Vagina (tissue), 2 donors: ENCODE measurements at regions not wholly inside any gene's neighbourhood (a gene's known extent, or its start where the extent isn't known, plus 50 kb on each side); places are given as distances from the start of the nearest gene placed in this dataset.

Experiments used
- DNase-seq, 2 donors: peaks; one replicate each; pipeline ENCODE4 v3.0.0-alpha.2; 2017; ENCODE audit errors: extremely low spot score in 2 of 2
- H3K27ac ChIP-seq: fragments of 200-600 bp; sonication (generic); one replicate; pipeline ENCODE4 v1.5.1; 2019
- H3K27me3 ChIP-seq: fragments of 200-600 bp; sonication (generic); one replicate; pipeline ENCODE4 v1.5.1; 2019
- H3K36me3 ChIP-seq, 2 donors: fragments of 200-600 bp; sonication (generic); one replicate each; pipeline ENCODE4 v1.5.1; 2017 to 2019
- H3K4me1 ChIP-seq: fragments of 200-600 bp; sonication (generic); one replicate; pipeline ENCODE4 v1.5.1; 2019
- H3K4me3 ChIP-seq, 2 donors: fragments of 200-600 bp; sonication (generic); 1 replicate in 1 of 2; 2 replicates in 1 of 2; pipeline ENCODE4 v1.5.1; 2016 to 2019
- H3K9me3 ChIP-seq: fragments of 200-600 bp; sonication (generic); one replicate; pipeline ENCODE4 v1.5.1; 2019
- POLR2A ChIP-seq, 2 donors: fragments of 450-650 bp; IDR thresholded peaks; one replicate each; pipeline ENCODE4 v1.6.1; 2017; ENCODE audit warnings: antibody characterized with exemption in 2 of 2, mild to moderate bottlenecking in 2 of 2, moderate library complexity in 2 of 2
- POLR2AphosphoS5 ChIP-seq, 2 donors: sonication (generic); formaldehyde crosslinking; IDR thresholded peaks; one replicate each; pipeline ENCODE4 v1.9.0; 2017; ENCODE audit warnings: antibody characterized with exemption in 2 of 2, mild to moderate bottlenecking in 2 of 2, low read depth in 1 of 2; ENCODE audit not compliant: insufficient read depth in 1 of 2
- intact Hi-C: fragments of 100-400 bp; cut with DNase I; formaldehyde crosslinking; loops from one replicate; pipeline ENCODE4 v1.15.1; 2023
- TF ChIP-seq, protein P1 (sequence below), 3 experiments: fragments of 450-650 bp in 2 of 3; fragments of 200-600 bp in 1 of 3; sonication (generic) in 1 of 3; IDR thresholded peaks; one replicate each; pipeline ENCODE4 v1.5.1; 2017 to 2019; ENCODE audit warnings: antibody characterized with exemption in 3 of 3, mild to moderate bottlenecking in 2 of 3, moderate library complexity in 2 of 3

DNA sequence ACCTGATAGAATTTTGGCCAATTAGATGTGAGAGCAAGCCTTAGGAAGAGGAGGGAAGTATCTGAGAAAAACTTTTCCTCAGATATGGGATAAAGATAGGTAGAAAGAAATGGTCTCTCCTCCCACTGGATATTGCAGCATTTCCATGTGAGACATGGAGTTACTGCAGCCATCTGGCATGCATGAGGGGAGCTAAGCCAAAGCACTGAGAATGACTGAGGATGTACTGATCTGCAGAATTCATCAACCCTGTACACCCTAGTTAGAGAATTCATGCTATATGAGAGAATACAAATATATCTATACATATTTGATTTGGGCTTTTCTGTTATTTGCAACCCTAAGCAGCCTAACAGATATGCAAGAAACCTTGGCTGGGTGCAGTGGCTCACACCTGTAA is 52.5 kb upstream of the RPL34 start:
- TF ChIP-seq POLR2A (IDR thresholded peaks at IDR 0.05): no peak
- no peak for TF ChIP-seq POLR2AphosphoS5 (IDR thresholded peaks at IDR 0.05; ENCODE audit: insufficient read depth in 1 of 2, low read depth in 1 of 2)
- TF ChIP-seq, protein P1, sequence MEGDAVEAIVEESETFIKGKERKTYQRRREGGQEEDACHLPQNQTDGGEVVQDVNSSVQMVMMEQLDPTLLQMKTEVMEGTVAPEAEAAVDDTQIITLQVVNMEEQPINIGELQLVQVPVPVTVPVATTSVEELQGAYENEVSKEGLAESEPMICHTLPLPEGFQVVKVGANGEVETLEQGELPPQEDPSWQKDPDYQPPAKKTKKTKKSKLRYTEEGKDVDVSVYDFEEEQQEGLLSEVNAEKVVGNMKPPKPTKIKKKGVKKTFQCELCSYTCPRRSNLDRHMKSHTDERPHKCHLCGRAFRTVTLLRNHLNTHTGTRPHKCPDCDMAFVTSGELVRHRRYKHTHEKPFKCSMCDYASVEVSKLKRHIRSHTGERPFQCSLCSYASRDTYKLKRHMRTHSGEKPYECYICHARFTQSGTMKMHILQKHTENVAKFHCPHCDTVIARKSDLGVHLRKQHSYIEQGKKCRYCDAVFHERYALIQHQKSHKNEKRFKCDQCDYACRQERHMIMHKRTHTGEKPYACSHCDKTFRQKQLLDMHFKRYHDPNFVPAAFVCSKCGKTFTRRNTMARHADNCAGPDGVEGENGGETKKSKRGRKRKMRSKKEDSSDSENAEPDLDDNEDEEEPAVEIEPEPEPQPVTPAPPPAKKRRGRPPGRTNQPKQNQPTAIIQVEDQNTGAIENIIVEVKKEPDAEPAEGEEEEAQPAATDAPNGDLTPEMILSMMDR (IDR thresholded peaks at IDR 0.05): no peak
- Histone ChIP-seq H3K4me3 (no peak overlapping the region), H3K4me1 (no peaks in the 10 kb centered on the region), H3K27me3 (no peaks in the 10 kb centered on the region), H3K9me3 (no peaks in the 10 kb centered on the region), H3K36me3 (no peaks in the 10 kb centered on the region), H3K27ac (no peak overlapping the region)
- DNase-seq: no peak
- intact Hi-C loops: no loop called here

DNA sequence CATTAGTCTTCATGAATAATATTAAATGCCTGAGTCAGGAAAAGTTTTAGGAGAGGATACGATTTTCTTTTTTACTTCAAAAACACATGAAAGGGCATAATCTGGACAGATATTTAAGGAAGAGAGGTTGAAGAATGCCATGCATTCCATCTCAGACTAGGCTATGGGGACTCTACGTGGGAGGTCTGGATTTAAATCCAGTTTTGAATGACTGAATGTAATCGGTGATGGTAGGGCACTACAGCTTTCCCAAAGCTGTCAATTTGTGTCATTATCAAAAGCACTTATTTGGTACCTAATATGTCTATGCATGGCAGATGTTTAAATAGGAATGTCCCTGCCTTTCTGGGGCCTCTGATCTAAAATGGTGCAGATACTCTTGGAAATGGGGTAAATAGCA is 59.3 kb upstream of the RPL34 start:
- no peaks in the 10 kb centered on the region for H3K27me3 ChIP-seq
- no peak overlapping the region for H3K27ac ChIP-seq
- H3K4me3 ChIP-seq: no peak overlapping the region
- H3K36me3 ChIP-seq: no peaks in the 10 kb centered on the region
- TF ChIP-seq, protein P1 (IDR thresholded peaks at IDR 0.05): no peak
- TF ChIP-seq POLR2AphosphoS5 (IDR thresholded peaks at IDR 0.05; ENCODE audit: insufficient read depth in 1 of 2, low read depth in 1 of 2) (no peak), POLR2A (IDR thresholded peaks at IDR 0.05) (no peak)
- intact Hi-C loops: no loop called here
- no peaks in the 10 kb centered on the region for H3K9me3 ChIP-seq
- no peak for DNase-seq
- H3K4me1 ChIP-seq: no peaks in the 10 kb centered on the region

DNA sequence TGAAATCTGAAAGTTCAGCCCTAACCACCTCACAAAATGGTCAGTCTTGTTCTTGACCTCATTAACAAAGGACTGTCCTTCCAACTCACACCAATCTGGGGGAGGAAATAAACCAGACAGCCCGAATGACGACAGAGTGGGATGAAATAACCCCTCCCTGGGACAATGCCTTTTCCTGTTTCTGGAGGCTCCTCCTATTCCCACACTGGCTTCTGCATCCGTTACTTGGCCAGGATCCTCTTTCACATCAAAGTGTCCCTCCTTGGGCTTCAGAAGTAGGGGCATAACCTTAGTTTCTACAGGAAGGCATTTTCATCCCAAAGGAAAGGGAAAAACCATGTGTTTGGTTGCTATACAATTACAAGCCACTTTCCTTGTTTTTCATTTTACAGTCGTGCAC is 59.8 kb upstream of the RPL34 start:
- Histone ChIP-seq H3K27ac (no peak overlapping the region), H3K36me3 (no peaks in the 10 kb centered on the region), H3K4me1 (no peaks in the 10 kb centered on the region), H3K4me3 (no peak overlapping the region), H3K9me3 (no peaks in the 10 kb centered on the region), H3K27me3 (no peaks in the 10 kb centered on the region)
- TF ChIP-seq POLR2AphosphoS5 (IDR thresholded peaks at IDR 0.05; ENCODE audit: insufficient read depth in 1 of 2, low read depth in 1 of 2) (peak in 1 of 2 donors; percentile 74), POLR2A (IDR thresholded peaks at IDR 0.05) (no peak)
- intact Hi-C loops: no loop called here
- DNase-seq: no peak

DNA sequence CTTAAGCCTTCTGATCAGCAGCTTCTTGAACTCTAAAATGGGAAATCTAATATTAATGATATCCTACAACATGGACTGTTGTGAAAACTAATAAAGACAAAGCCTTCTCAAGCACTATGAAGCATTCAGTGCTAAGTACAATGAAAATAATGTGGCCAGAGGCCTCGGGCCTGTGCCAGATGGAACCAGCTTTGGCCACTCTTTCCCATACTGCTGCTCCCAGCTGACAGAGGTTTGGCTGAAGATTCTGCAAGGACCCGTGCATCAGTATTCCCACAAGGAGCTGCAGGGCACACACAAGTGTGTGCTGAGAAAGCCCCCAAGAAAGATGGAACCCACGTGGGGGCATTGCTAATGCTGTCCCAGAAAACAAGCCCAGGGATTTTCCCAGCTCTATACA is 60.5 kb upstream of the RPL34 start:
- intact Hi-C loops: no loop called here
- no peak for DNase-seq
- TF ChIP-seq, protein P1 (IDR thresholded peaks at IDR 0.05): no peak
- TF ChIP-seq POLR2A (IDR thresholded peaks at IDR 0.05) (no peak), POLR2AphosphoS5 (IDR thresholded peaks at IDR 0.05; ENCODE audit: insufficient read depth in 1 of 2, low read depth in 1 of 2) (no peak)
- H3K4me3 ChIP-seq: no peak overlapping the region
- H3K36me3 ChIP-seq: no peaks in the 10 kb centered on the region
- no peaks in the 10 kb centered on the region for H3K4me1 ChIP-seq
- H3K27me3 ChIP-seq: no peaks in the 10 kb centered on the region
- H3K27ac ChIP-seq: no peak overlapping the region
- H3K9me3 ChIP-seq: no peaks in the 10 kb centered on the region

DNA sequence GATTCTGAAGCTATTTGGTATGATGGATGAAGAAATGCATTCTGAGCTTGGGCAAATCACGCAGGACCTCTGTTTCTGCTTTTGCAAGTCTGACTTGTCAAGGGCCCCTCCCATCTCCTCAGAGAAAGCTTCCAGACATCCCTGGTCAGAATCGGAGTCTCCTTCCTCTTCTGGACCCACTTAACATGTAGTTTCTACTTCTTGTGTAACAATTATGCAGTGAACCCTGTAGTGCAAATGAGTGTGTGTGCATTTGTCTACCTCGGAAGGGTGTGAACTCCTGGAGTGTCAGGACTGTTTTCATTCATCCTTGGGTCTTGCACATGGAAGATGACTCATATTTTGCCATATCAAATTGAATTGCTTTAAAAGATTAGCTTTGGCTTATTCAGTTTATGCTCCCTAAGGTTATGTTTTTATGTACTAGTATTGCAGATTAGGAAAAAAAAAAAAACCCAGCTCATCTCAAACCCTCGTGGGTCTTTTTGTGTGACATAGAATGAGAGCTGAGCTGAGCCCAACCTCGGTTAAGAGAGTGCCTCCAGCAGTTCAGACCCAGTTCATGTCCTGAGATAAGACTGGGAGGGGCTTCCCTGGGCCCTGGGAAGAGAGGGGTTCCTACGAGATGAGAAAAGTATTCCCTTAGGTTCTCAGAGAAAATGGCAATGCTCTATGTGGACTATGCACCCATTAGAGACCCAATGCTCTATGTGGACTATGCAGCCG is 61.1 kb upstream of the RPL34 start:
- intact Hi-C loops: no loop called here
- no peaks in the 10 kb centered on the region for H3K4me1 ChIP-seq
- TF ChIP-seq POLR2A (IDR thresholded peaks at IDR 0.05): no peak
- TF ChIP-seq, protein P1 (IDR thresholded peaks at IDR 0.05): no peak
- no peak for TF ChIP-seq POLR2AphosphoS5 (IDR thresholded peaks at IDR 0.05; ENCODE audit: insufficient read depth in 1 of 2, low read depth in 1 of 2)
- DNase-seq: no peak
- no peak overlapping the region for H3K4me3 ChIP-seq
- no peaks in the 10 kb centered on the region for H3K27me3 ChIP-seq
- no peaks in the 10 kb centered on the region for H3K9me3 ChIP-seq
- H3K36me3 ChIP-seq: no peaks in the 10 kb centered on the region
- H3K27ac ChIP-seq: no peak overlapping the region
